Endodermal cell (in vitro differentiated cells): ENCODE measurements at regions not wholly inside any gene's neighbourhood (a gene's known extent, or its start where the extent isn't known, plus 50 kb on each side); places are given as distances from the start of the nearest gene placed in this dataset.

Experiments used
- DNase-seq: peaks from one replicate; pipeline ENCODE4 v3.0.0-alpha.2; 2017
- H3K27ac ChIP-seq: 2 replicates; pipeline ENCODE4 v1.5.1; 2013; ENCODE audit warnings: mild to moderate bottlenecking, low read depth, low read length, moderate library complexity
- H3K27me3 ChIP-seq: 2 replicates; pipeline ENCODE4 v1.6.1; 2013; ENCODE audit warnings: mild to moderate bottlenecking, low read length, moderate library complexity; ENCODE audit not compliant: insufficient read depth, control insufficient read depth, poor library complexity, severe bottlenecking
- H3K36me3 ChIP-seq: 2 replicates; pipeline ENCODE4 v1.7.0; 2013; ENCODE audit warnings: mild to moderate bottlenecking, low read length, moderate library complexity; ENCODE audit not compliant: control insufficient read depth, insufficient read depth
- H3K4me1 ChIP-seq: one replicate; pipeline ENCODE4 v1.7.0; 2013; ENCODE audit warnings: low read length; ENCODE audit not compliant: control insufficient read depth, insufficient read depth
- H3K4me3 ChIP-seq: 2 replicates; pipeline ENCODE4 v1.5.1; 2013; ENCODE audit warnings: mild to moderate bottlenecking, low read length, moderate library complexity
- H3K9ac ChIP-seq: 2 replicates; pipeline ENCODE4 v1.6.1; 2013; ENCODE audit warnings: mild to moderate bottlenecking, low read length, moderate library complexity; ENCODE audit not compliant: poor library complexity, severe bottlenecking; ENCODE audit errors: extremely low read depth
- H3K9me3 ChIP-seq: 2 replicates; pipeline ENCODE4 v1.6.1; 2013; ENCODE audit warnings: mild to moderate bottlenecking, low read length, moderate library complexity; ENCODE audit not compliant: control insufficient read depth
- H3K27ac Mint-ChIP-seq: 2 replicates; pipeline ENCODE4 v1.8.0; 2020; ENCODE audit warnings: mixed read lengths
- H3K27me3 Mint-ChIP-seq: 2 replicates; pipeline ENCODE4 v1.8.0; 2021; ENCODE audit warnings: mild to moderate bottlenecking, mixed read lengths; ENCODE audit not compliant: insufficient read depth
- H3K36me3 Mint-ChIP-seq: 2 replicates; pipeline ENCODE4 v1.8.0; 2020; ENCODE audit warnings: low read depth, mixed read lengths
- H3K4me1 Mint-ChIP-seq: 2 replicates; pipeline ENCODE4 v1.8.0; 2020; ENCODE audit warnings: mixed read lengths
- H3K4me3 Mint-ChIP-seq: 2 replicates; pipeline ENCODE4 v1.8.0; 2020; ENCODE audit warnings: mild to moderate bottlenecking, moderate library complexity, mixed read lengths
- H3K9me3 Mint-ChIP-seq: 2 replicates; pipeline ENCODE4 v1.8.0; 2020; ENCODE audit warnings: mild to moderate bottlenecking, mixed read lengths
- WGBS, 2 experiments: methylation state at CpG; one replicate each; pipeline versions ENCODE4 v1.1.5 to v1.1.7; 2013; ENCODE audit warnings: missing lambda C conversion rate in 2 of 2, mixed read lengths in 1 of 2; ENCODE audit not compliant: insufficient coverage in 1 of 2, insufficient read length in 1 of 2; 5-methylcytosine and 5-hydroxymethylcytosine counted together
- TF ChIP-seq, protein P1 (sequence below): fragments of 200-600 bp; sonication (generic); conservative IDR thresholded peaks from 2 replicates; pipeline ENCODE4 v1.5.0; 2021; ENCODE audit warnings: antibody characterized with exemption, mild to moderate bottlenecking

DNA sequence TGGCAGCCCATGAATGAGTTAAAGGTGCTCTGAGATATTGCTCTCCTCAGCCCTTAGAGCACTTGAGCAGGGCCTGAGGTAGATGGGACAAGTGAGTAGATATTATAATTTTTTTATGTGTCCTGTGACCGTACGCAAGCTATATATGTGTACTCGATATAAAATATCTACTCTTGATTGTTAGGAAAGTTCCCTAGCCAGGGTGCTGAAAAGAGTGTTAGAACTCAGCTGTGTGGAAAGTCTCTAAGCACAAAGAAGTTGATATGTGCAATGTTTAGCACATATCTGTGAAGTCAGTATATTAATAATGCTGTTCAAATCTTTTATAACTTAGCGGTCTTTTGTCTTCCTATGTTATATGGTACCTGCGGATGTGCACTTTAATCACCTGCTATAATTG is 114.6 kb upstream of the PLD5 start:
- H3K4me1 Mint-ChIP-seq = peaks cover 8% of the 10 kb centered on the region
- no peak overlapping the region for H3K27ac Mint-ChIP-seq
- Histone ChIP-seq H3K9ac (no peak overlapping the region), H3K4me3 (no peak overlapping the region), H3K36me3 (no peaks in the 10 kb centered on the region), H3K9me3 (no peaks in the 10 kb centered on the region), H3K27ac (no peak overlapping the region), H3K27me3 (no peaks in the 10 kb centered on the region), H3K4me1 (peaks cover 8% of the 10 kb centered on the region)
- H3K27me3 Mint-ChIP-seq = no peaks in the 10 kb centered on the region
- 90 to 98% methylated on average over 3 to 4 of the region's 5 CpGs for WGBS, 2 experiments
- TF ChIP-seq, protein P1, sequence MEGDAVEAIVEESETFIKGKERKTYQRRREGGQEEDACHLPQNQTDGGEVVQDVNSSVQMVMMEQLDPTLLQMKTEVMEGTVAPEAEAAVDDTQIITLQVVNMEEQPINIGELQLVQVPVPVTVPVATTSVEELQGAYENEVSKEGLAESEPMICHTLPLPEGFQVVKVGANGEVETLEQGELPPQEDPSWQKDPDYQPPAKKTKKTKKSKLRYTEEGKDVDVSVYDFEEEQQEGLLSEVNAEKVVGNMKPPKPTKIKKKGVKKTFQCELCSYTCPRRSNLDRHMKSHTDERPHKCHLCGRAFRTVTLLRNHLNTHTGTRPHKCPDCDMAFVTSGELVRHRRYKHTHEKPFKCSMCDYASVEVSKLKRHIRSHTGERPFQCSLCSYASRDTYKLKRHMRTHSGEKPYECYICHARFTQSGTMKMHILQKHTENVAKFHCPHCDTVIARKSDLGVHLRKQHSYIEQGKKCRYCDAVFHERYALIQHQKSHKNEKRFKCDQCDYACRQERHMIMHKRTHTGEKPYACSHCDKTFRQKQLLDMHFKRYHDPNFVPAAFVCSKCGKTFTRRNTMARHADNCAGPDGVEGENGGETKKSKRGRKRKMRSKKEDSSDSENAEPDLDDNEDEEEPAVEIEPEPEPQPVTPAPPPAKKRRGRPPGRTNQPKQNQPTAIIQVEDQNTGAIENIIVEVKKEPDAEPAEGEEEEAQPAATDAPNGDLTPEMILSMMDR = no peak
- H3K9me3 Mint-ChIP-seq = no peaks in the 10 kb centered on the region
- no peak overlapping the region for H3K4me3 Mint-ChIP-seq
- DNase-seq = no peak
- H3K36me3 Mint-ChIP-seq = no peaks in the 10 kb centered on the region

DNA sequence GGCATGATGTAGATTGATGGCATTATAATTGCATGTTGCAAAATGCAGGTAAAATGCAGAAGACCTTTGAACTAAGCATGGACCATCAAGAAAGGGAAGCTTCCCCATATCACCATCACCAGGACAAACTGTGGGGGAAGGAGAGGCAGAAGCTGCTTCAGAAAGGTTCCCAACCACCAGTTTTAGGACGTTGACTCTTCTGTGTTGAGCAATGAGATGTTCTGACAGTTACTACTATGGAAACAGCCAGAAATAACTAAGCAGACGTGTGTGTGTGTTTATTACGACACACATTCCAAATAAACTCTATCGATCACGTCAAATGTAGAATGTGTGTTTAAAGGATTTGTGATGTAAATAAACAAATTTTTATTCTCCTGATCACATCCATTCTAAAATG is 110.2 kb upstream of the PLD5 start:
- H3K4me3 Mint-ChIP-seq = no peak overlapping the region
- no peaks in the 10 kb centered on the region for H3K9me3 Mint-ChIP-seq
- no peak for DNase-seq

DNA sequence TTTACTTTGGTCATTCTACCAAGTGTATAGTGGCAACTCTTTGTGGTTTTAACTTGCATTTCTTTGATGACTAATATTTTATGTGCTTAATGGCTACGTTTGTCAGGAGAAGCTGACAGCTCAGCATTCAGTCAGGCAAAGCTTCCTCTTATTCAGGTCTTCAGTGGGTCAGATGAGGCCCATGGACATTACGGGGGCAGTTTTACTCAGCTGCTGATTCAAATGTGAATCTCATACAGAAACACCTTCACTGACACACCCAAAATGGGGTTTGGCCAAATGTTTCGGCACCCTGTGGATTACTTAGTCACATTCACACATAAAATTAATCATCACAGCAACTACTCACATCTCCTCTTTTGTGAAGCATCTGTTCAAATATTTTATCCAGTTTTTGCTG is 104.9 kb upstream of the PLD5 start:
- no peak overlapping the region for H3K27ac ChIP-seq
- TF ChIP-seq, protein P1 = no peak
- no peak for DNase-seq
- Mint-ChIP-seq H3K9me3 (no peaks in the 10 kb centered on the region), H3K4me1 (no peaks in the 10 kb centered on the region), H3K27me3 (no peaks in the 10 kb centered on the region), H3K27ac (no peak overlapping the region), H3K4me3 (no peak overlapping the region), H3K36me3 (no peaks in the 10 kb centered on the region)
- no peaks in the 10 kb centered on the region for H3K9me3 ChIP-seq
- H3K36me3 ChIP-seq = no peaks in the 10 kb centered on the region
- H3K4me3 ChIP-seq = no peak overlapping the region
- no peaks in the 10 kb centered on the region for H3K27me3 ChIP-seq
- 85 to 100% methylated on average over 1 to 3 of the region's 3 CpGs for WGBS, 2 experiments
- H3K9ac ChIP-seq = no peak overlapping the region
- H3K4me1 ChIP-seq = no peaks in the 10 kb centered on the region

More for the DNA sequence above, 110.2 kb upstream of the PLD5 start:
- Histone ChIP-seq H3K27me3 (no peaks in the 10 kb centered on the region), H3K27ac (no peak overlapping the region), H3K4me3 (no peak overlapping the region), H3K4me1 (peaks cover 3% of the 10 kb centered on the region), H3K9me3 (no peaks in the 10 kb centered on the region), H3K36me3 (no peaks in the 10 kb centered on the region), H3K9ac (no peak overlapping the region)
- H3K27me3 Mint-ChIP-seq = no peaks in the 10 kb centered on the region
- no peaks in the 10 kb centered on the region for H3K36me3 Mint-ChIP-seq
- WGBS, 2 experiments = 86 to 93% methylated on average over 1 to 4 of the region's 5 CpGs
- TF ChIP-seq, protein P1 = no peak
- H3K27ac Mint-ChIP-seq = no peak overlapping the region
- H3K4me1 Mint-ChIP-seq = peaks cover 4% of the 10 kb centered on the region
